ENCODE measurements at regions not wholly inside any gene's neighbourhood (a gene's known extent, or its start where the extent isn't known, plus 50 kb on each side); places are given as distances from the start of the nearest gene placed in this dataset.

DNA sequence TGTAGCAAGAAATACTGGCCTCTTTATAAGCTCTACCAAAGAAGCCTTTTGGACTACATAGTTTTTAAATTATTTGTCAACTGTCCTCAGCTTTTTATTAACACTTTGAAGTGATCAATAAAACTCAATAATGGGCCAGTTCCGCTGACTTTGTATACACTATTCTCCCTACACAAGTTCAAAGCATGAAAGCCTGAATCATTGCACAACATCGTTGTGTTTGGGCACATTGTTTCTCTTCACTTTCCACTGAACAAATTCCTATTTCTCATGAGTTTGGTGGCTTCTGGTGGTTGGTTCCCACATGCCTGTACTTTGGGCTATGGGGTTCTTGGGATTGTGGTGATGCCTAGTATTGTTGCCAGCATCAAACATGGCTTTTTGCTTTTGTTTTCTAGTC is 561.8 kb upstream of the LRRN3 start:
- TF ChIP-seq CTCF (IDR thresholded peaks at IDR 0.05), result no peak
- ATAC-seq (ENCODE audit: low FRiP score), result no peak
- DNase-seq (ENCODE audit: low spot score), result no peak

DNA sequence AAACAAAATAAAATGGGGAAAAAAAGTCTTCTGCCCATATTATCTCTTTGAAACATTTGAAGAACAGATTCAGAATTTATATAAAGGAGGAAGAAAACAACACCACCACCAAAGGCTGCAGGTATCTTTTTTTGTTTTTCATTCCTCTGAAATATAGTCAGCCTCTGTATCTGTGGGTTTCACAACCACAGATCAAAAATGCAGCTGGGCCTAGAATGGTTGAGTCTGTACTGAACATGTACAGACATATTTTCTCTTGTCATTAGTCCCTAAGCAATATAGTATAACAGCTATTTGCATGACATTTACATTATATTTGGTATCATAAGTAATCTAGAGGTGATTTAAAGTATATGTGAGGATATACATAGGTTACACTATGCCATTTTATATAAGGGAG is 559.7 kb upstream of the LRRN3 start:
- DNase-seq (ENCODE audit: low spot score) (no peak), ATAC-seq (ENCODE audit: low FRiP score) (no peak)
- no peak for TF ChIP-seq CTCF (IDR thresholded peaks at IDR 0.05)

DNA sequence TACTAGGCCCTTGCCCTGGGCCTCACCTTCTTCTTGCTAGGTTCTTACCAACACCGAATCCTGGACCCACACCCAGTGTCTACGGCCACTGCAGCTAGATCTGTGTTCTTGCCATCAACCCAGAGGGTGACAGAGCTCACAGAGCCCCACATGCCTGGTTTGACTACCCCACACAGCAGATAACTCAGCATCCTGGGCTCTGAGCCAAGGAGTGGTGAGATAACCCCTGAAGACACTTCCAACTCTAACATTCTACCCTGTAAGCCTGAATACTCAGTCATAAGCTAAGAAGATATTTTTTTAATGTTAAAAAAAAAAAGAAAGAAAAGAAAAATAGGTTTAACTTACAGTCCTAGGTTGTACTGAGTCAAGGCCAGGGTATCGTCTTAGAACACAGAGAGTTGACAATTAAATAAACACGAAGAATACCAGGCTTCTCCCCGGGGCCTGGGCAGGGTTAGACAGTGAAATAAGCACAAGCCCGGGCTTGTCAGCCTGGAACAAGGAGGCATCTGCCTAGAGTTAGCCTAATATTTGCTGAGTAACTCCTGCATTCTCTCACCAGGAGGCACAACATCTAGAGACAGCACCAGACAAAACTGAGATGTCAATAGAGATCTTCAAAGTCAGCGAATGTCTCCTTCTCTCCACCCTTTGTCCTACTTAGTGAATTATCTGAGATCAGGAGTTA is 556.5 kb upstream of the LRRN3 start:
- no peak for DNase-seq (ENCODE audit: low spot score)
- ATAC-seq (ENCODE audit: low FRiP score), result no peak
- no peak for TF ChIP-seq CTCF (IDR thresholded peaks at IDR 0.05)

- DNase-seq (ENCODE audit: low spot score) (no peak), ATAC-seq (ENCODE audit: low FRiP score) (no peak)
- no peak for TF ChIP-seq CTCF (IDR thresholded peaks at IDR 0.05)
Measured at GRCh38 chr7:110539216-110539615, 551.7 kb upstream of the LRRN3 start.

GRCh38 chr7:110541962-110542361 is 549.0 kb upstream of the LRRN3 start:
- ATAC-seq (ENCODE audit: low FRiP score), result no peak
- no peak for TF ChIP-seq CTCF (IDR thresholded peaks at IDR 0.05)
- no peak for DNase-seq (ENCODE audit: low spot score)

DNA sequence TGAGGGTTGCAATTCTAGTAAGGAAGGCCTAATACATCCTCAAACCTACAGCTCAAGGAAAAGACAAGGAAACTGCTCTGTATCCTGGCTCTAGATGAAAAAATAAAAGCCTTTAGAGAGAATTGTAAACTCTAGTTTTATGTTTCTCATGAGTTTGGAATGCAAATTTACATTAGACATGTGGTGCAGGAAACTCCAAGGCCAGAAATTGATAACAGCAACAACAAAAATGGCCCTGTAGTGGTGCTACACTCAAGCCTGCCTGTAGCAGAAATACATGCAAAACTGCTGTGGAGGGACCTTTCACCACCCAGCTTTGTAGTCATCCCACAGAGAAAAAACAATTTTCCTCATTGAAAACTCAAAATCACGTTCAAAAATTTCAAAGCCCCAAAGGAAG is 546.7 kb upstream of the LRRN3 start:
- DNase-seq (ENCODE audit: low spot score) (no peak), ATAC-seq (ENCODE audit: low FRiP score) (no peak)
- TF ChIP-seq CTCF (IDR thresholded peaks at IDR 0.05), result no peak

DNA sequence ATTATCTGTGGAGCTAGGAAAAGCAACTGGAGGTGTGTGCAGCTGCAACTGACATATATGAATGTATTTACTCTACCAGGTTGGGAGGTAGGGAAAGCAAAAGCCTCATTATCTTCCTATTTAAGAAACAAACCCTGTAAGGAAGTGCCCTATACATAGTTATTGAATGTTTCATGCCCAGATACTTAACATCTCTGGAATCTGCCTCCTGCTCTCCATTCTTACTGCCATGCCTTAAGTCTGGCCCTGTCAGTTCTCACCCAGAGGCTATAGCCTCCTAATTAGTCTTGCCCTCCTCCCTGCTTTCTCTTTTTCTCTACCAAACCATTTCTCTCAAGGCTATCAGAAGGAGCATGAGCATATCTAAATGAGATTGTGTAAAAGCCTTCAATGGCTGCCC is 542.6 kb upstream of the LRRN3 start:
- TF ChIP-seq CTCF (IDR thresholded peaks at IDR 0.05), result no peak
- no peak for ATAC-seq (ENCODE audit: low FRiP score)
- DNase-seq (ENCODE audit: low spot score), result no peak
